ENCODE measurements at regions not wholly inside any gene's neighbourhood (a gene's known extent, or its start where the extent isn't known, plus 50 kb on each side); places are given as distances from the start of the nearest gene placed in this dataset.
"Not testable (repeated sequence)": the region's sequence is repeated elsewhere in the genome, so short reads cannot be mapped to it uniquely, and the experiment has no call there.

GRCh38 chr3:29011441-29011840 lies 269.4 kb upstream of the RBMS3 start:
- POLR2A ChIA-PET: no interaction called here
- no peak for DNase-seq (ENCODE audit: extremely low spot score)
- CTCF ChIA-PET: no interaction called here
- no peak for TF ChIP-seq CTCF (IDR thresholded peaks at IDR 0.05; ENCODE audit: control extremely low read depth, extremely low read depth, low read depth, missing control alignments)

- no peak for TF ChIP-seq CTCF (IDR thresholded peaks at IDR 0.05; ENCODE audit: control extremely low read depth, extremely low read depth, low read depth, missing control alignments)
- CTCF ChIA-PET: interaction anchor here (1.3 kb wide), 1 partner anchor 31 kb away, joined by 3 read pairs; no protein-coding TSS in a partner anchor
- POLR2A ChIA-PET: no interaction called here
- no peak for DNase-seq (ENCODE audit: extremely low spot score)
These were observed 268.9 kb upstream of the RBMS3 start for GRCh38 chr3:29011966-29012365.

GRCh38 chr3:29022976-29023375 lies 257.9 kb upstream of the RBMS3 start:
- POLR2A ChIA-PET: no interaction called here
- CTCF ChIA-PET: no interaction called here

GRCh38 chr3:29026286-29026685 lies 254.6 kb upstream of the RBMS3 start:
- no peak for TF ChIP-seq CTCF (IDR thresholded peaks at IDR 0.05; ENCODE audit: control extremely low read depth, extremely low read depth, low read depth, missing control alignments)
- DNase-seq (ENCODE audit: extremely low spot score): no peak
- ChIA-PET POLR2A (no interaction called here), CTCF (interaction anchor here (1.0 kb wide), 1 partner anchor 15 kb away, joined by 3 read pairs; no protein-coding TSS in a partner anchor)

More at GRCh38 chr3:29022976-29023375, 257.9 kb upstream of the RBMS3 start:
- DNase-seq (ENCODE audit: extremely low spot score): no peak
- TF ChIP-seq CTCF (IDR thresholded peaks at IDR 0.05; ENCODE audit: control extremely low read depth, extremely low read depth, low read depth, missing control alignments): no peak

GRCh38 chr3:29026959-29027358 lies 253.9 kb upstream of the RBMS3 start:
- no peak for TF ChIP-seq CTCF (IDR thresholded peaks at IDR 0.05; ENCODE audit: control extremely low read depth, extremely low read depth, low read depth, missing control alignments)
- no peak for DNase-seq (ENCODE audit: extremely low spot score)
- CTCF ChIA-PET: no interaction called here
- POLR2A ChIA-PET: no interaction called here

GRCh38 chr3:29031175-29031574 lies 249.7 kb upstream of the RBMS3 start:
- DNase-seq (ENCODE audit: extremely low spot score); POLR2A ChIA-PET: not testable (repeated sequence)
- CTCF ChIA-PET: interaction anchor here (1.3 kb wide), 1 partner anchor 11 kb away, joined by 4 read pairs; no protein-coding TSS in a partner anchor

GRCh38 chr3:29033511-29033910 lies 247.4 kb upstream of the RBMS3 start:
- TF ChIP-seq CTCF (IDR thresholded peaks at IDR 0.05; ENCODE audit: control extremely low read depth, extremely low read depth, low read depth, missing control alignments): no peak
- ChIA-PET CTCF (no interaction called here), POLR2A (no interaction called here)
- DNase-seq (ENCODE audit: extremely low spot score): no peak
